ENCODE measurements at regions not wholly inside any gene's neighbourhood (a gene's known extent, or its start where the extent isn't known, plus 50 kb on each side); places are given as distances from the start of the nearest gene placed in this dataset.
"Not testable (repeated sequence)": the region's sequence is repeated elsewhere in the genome, so short reads cannot be mapped to it uniquely, and the experiment has no call there.

DNA sequence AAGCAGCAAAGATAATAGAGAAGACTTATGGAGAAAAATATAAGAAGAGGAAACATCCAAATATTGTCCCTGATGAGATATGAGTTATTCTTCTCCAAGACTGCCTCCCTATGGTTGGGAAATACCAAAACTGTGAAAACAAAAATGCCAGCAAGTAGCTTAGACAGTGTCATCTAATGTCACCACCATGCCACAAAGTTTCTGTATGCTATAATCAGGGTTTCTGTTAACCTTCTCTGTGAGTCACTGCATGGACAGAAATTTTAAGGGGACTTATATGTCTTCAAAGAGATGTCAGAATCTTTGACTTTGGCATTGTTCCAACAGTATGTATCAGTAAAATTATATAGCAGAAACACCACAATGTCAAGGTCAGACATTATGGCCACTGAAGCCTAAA is 222.6 kb downstream of the KDM5D start:
- no peak for DNase-seq

DNA sequence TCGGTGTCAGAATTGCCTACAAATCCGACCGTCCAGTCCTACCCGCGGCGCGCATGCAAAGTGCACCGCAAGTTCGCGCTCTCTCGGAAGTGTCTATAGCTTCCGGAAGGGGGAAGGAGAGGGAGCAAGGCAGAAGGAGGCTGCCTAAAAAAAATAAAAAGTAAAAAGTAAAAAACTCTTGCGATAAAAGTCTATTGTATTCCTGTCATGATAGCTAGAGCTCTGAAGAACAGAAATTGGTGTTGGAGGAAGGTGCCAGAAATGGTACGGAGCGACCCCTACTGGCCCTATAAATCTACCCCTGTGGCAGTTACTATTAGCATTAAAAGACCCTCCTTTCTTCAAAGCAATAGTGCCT is 241.5 kb downstream of the KDM5D start:
- DNase-seq, result peak; percentile 31

DNA sequence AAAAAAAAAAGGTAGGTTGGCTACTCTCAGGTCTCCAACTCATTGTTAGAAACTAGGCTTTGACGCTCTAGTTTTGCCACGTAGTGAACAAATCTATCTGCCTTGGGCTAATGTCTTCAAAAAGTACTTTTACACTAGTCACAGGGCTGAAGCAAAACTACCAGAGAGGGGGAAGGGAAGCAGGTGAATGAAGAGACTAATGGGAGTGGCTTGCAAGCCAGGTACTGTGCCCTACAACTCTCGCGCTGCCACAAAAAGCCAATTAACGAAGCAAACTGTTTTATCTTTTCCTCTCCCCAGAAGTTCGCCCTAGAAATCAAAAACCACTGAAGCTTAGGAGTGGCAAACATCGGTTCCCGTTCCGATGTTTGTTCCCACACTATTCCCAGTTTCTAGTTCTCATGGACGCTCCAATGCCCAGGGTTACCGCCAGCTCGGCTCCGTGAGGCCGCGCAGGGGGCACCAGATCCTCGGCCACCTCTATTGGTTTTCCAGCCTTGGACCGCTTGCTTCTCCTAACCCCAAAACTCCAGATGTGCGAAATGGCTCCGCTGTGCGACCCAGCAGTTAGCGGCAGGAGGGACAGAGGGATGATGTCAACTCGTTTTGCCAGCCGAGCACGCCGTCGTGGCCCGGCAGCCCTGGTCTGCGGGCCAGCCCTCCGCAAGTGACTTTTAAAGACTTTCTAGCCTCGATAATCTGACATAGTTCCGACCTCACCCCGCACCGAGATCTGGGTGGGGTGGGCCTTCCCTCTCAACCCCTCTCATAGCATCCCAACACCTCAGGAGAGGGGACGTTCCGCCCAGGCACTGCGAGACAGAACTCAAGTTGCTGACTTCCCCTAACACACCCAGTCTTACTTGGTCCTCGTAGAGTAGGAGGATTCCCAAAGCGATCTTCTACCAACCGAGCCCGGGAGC is 242.1 kb downstream of the KDM5D start:
- DNase-seq, result peak; percentile 9

DNA sequence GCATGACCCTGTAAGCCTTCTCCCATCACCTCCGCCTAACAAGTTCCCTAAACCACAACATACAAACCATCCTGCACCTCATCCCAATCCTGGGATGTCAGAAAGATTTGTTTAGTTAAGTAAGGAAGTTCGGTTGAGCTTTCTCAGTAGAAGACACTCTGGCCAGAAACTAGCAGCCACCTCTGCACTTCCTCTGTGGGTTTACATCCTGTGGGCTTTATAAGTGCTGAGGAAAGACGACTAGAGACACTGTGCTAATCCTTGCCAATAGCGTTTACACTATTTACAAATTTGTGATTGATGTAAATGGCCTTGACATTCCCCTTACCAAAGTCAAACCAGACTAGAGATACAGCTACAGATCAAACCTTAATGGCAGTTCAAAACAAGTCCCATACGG is 246.0 kb downstream of the KDM5D start:
- DNase-seq, result no peak

DNA sequence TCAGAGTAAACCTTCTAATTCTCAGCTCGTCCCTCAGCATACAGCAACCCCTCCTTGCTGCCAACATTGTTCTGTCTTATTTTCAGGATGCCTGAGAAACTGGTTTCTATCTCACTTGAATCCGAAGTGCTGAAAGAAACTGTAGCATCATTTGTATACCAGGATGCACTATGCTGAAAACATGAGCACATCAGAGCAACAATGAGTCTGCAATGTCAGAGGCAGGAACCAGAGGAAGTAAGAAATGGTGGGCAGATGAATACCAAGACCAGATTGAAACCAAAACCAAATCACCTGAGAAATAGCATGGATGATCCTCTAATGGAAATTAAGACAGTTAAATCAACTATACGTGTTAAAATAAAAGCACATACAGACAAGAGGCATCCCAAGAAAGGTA is 257.0 kb downstream of the KDM5D start:
- DNase-seq, result no peak

DNA sequence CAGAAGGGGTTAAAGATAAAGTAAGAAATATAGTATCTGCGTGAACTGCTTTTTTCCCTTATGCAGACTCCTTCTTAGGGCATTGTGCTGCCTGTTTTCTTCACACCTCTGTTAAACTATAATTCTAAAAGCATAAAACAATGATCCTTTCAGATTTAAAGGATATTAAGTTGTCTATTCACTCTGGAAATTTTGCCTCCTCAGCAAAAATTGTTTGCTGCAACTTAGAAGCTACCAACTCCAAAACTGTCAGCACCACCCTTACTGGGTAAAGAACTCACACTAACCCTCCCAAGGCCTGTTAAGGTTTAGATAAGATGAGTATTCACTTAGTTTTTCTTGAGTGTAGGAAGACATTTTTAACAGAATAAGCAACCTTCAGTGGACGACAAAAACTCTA is 259.5 kb downstream of the KDM5D start:
- DNase-seq, result no peak

DNA sequence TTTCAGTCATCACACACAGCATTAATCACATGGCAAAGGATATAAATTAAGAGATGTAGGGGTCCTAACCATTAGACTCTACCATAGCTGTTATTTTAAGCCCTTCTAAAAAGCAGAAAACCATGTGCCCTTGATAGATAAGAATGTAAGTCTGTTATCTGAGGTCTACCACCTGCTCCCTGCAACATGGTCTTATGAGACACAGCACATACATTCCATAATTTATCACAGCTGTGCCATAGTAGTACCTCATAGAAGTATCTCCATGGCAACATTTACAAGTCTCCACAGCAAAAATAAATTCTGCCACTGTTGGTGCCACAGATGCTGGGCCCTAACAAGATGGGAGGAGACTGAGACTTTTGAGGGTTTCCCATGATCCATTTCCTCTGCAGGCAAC is 265.4 kb downstream of the KDM5D start:
- DNase-seq, result no peak

DNA sequence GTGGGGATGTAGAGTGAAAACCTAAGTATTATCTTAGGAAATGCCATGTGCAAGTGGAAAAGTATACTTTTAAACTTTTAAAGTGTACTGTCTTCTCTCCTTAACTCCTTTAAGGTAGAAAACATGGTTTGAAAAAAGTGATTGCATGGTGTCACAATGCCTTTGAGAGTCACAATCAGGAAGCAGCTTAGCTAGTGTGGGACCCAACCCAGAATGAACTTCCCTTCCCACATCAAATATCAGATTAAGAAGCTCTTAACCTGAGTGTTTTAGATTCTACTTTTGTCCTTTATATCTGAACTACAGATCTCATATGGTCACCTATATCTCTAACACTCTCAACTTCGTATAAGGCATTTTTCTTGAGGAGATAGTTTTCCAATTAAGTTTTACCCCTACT is 266.6 kb downstream of the KDM5D start:
- no peak for DNase-seq

DNA sequence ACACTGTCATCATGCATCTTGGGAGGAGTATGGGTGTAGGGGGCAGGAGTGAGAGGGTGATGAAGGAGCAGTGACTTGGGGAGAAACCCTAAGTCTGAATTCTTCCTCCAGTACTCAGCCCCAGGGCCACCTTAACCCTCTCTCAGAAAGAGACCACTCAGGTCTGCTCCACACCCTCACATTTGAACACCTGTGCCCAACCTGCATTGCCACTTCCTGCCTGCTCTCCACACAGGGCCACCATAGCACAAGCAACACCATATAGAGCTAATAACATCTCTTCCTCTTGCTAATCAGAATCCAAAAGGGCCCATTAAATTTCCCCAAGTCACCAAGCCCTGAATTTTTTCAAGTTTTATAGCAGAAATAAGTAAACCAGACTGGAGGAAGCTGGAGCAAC is 278.7 kb downstream of the KDM5D start:
- DNase-seq, result no peak

DNA sequence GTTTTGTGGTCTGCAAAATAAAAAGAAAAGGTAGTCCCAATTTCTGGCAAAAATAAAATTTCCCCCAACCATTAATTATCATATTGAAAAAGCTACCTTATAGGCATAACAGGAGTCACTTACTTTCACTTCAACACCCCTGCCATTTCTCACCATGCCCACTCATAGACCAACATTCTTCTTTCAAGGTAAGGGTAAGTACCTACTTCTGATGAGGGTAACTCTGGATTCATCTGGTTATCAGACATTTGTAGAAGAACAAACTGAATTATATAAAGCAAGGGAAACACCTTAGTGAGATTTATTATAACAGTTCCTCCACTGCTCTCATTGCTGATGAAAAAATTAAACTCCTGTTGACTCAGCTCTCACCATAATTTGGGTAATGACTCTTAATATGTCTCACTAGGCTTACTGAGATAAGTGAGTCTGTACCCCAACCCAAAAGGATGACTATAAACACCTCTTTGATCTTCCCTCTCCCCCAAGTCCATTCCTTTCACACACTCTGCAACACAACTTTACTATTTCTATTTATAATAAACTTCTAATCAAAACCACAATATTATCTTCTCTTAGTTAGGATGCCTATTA is 287.6 kb downstream of the KDM5D start:
- no peak for DNase-seq

DNA sequence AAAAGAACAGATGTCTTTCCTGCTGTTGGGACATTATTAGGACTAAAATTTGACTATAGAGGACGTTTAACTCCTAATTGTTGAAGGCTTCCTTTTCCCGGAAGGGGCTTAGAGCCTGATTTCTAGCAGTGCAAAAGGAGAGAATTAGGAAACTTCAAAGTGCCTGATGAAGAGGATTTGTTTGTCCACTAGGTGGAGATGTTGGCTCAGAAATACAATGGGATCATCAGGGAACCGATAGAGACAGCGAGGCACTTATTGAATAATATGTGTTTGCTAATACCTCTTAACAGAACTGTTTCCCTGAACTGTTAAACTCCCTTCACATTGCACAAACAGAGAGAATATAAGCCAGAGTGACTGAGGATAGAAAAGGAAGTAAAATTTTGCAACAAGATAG is 311.5 kb downstream of the KDM5D start:
- no peak for DNase-seq

DNA sequence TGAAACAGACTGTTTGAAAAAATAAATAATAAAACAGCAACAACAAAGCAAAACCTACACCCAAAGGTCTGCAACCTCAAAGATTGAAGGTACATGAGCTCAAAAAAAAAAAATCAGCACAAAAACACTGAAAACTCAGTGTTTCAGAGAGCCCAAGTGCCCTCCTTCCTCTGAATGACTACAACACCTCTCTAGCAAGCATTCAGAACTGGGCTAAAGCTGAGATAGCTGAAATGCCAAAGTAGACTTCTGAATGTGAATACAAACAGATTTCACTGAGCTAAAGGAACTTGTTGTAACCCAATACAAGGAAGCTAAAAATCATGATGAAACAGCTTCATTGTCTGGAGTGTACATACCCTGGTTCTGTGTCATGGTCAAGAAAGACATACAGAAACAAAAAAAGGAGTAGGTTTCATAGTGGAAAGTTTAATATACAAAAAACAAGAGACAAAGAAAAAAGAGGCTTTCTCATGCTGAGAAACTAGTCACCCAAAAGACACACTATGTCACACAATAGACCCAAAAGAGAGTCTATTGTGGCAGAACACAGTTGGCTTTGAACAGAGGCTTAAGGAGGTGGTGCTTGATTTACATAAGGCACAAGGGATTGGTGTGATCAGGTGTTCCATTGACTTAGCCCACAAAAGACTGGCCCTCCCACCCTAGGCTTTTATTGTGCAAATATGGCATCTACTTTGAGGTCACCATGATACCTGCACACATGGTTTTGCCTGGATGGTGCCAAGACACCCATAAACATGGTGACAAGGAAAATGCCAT is 316.6 kb downstream of the KDM5D start:
- DNase-seq, result no peak

DNA sequence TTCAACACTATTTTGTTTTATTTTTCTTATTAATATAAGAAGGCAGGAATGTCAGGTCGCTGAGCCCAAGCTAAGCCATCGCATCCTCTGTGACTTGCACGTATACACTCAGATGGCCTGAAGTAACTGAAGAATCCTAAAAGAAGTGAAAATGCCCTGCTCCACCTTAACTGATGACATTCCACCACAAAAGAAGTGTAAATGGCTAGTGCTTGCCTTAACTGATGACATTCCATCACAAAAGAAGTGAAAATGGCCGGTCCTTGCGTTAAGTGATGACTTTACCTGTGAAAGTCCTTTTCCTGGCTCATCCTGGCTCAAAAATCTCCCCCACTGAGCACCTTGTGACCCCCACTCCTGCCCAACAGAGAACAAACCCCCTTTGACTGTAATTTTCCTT is 317.3 kb downstream of the KDM5D start:
- DNase-seq, result not testable (repeated sequence)

DNA sequence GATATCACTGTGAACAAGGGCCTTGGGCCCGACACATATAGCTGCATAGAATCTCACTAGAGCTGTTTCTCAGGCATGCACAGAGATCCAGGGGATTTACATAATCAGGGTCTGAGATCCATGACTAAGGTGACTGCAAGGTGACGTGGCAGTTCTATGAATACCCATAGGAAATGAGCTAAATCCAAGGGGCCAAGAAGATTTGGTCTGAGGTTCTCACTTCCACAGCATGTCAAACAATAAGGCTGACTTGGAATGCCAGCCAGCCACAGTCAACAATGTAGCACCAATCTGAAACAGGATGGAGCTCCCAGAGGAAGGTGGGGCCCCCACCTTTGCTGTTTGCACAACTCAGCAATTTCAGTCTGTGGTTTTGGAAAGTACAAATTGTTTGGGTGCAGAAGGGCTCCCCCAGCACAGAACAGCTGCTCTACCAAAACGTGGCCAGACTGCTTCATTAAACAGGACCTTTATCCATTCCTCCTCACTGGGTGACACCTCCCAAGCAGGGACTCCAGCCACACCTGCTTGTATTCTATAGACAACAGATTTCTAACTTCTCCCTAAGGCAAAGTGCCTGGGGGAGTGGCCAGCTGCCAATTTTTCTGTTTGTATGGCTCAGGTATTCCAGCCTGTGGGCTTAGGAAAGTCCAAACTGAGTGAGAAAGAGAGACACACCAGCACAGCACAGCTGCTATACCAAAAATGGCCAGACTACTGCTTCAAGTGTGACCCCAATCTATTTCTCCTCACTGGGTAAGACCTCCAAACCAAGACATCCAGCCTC is 333.4 kb downstream of the KDM5D start:
- DNase-seq, result no peak

DNA sequence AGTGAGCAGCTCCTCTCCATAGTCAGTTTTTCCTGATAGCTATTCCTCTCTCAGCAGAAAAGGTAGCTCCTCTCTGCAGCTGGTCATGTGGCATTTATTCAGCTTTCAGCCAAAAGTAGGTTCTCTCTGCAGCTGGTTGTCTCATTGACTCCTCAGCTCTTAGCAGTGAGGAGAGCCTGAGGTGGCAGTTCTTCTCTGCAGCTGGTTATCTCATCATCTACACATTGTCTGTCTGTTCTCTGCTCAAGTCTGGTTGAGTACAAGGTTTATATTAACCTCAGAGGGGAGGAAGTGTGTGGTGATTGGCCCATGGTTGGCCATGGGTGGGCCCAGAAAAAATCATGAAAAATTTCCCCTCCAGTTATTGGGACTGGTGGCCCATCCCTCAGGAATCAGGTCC is 338.3 kb downstream of the KDM5D start:
- DNase-seq, result no peak

DNA sequence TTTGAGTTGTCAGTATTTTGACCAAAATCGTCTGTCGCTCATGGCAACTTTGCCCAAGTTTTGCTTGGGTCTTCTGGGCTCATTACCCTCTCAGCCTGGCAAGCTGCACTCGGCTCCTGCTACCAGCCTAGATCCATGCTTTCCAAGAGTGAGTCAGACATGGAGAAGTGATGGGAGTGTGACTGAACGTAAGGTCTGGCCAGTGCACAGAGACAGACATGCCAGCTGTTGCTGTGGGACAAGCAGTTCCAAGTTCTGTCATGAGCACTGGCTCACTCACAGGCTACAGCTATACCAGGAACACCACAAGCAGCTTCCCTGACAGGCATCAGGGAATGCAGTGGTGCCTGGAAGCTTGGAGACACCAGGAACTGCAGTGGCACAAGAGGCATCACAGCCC is 338.9 kb downstream of the KDM5D start:
- no peak for DNase-seq

DNA sequence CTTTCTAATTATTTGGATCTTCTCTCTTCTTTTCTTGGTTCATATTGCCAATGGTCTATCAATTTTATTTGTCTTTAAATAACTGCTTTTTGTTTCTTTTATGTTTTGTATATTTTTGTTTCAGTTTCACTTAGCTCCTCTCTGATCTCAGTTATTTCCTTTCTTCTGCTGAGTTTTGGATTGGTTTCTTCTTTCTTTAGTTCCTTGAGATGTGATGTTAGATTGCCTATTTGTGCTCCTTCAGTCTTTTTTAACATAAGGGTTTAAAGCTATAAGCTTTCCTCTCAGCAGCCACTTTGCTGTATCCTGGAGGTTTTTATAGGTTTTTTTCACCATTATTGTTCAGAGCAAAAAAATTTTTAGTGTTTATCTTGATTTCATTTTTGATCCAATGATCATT is 351.6 kb downstream of the KDM5D start:
- DNase-seq, result no peak

DNA sequence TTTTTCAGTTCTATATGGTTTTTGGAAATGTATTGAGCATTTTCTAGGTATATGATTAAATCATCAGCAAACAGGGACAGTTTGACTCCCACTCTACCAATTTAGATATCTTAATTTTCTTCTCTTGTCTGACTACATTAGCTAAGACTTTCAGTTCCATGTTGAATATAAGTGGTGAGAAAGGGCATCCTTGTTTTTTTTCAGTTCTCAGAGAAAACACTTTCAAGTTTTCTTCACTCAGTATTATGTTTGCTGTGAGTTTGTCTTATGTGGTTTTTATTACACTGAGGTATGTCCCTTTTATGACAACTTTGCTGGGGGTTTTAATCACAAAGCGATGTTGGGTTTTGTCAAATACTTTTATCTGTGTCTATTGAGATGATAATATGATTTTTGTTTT is 352.6 kb downstream of the KDM5D start:
- DNase-seq, result no peak

DNA sequence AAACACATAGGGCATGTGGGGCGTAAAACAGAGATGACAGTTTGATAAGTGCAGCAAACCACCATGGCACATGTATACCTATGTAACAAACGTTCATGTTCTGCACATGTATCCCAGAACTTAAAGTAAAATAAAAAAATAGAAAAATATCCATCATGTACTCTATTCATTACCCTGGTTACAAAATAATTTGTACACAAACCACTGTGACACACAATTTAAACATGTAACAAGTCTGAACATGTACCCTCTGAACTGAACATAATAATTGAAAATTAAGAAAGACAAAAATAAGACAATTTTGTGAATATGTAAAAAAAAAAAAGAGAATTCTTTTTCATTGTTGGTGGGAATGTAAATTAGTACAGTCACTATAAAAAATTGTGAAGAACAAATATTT is 379.2 kb downstream of the KDM5D start:
- no peak for DNase-seq

DNA sequence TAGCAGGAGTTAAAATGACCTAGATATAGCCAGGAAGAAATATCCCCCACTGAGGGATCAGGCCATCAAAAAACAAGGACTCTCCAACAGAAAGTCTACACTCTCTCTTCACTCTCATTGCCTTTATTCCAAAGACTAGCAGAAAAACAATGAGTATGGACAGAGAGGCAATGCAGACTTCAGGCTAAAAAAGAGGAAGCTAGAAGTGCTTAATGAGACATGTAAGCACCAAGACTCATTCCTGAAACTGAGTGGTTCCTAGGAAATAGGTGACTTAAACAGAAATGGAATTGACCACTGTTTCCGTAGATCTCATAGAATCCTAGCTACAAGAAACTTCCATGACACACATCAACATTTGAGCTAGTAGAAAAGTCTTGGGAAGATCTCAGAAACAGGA is 387.3 kb downstream of the KDM5D start:
- DNase-seq, result no peak

DNA sequence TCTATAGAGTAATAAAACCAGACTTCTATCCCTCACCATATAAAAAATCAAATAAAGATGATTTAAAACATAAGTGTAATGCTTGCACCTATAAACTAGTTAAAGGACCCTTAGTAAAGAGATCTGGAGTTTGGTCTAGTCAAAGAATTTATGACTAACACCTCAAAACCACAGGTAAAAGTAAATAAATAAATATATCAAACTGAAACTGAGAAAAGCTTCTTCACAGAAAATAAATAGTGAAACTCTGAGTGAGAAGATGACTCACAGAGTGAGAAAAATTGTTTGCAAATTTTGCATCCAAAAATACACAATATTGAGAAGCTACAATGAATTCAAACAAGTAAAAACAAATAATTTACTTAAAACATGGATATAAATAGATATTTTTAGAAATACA is 387.8 kb downstream of the KDM5D start:
- DNase-seq, result no peak

DNA sequence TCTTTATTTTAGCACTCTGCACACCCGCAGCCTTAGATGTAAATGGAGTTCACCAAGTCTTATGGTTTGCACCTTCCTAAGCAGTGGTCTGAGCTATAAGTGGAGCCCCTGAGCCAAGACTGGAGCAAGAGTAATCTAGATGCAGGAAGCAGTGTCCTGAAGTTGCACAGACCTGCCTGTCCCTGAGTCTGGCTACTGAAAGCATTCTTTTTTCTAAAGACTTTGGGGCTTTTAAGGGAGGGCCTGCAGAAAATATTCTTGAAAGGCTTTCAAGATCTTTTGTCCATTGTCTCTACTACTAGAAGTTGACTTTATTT is 389.7 kb downstream of the KDM5D start:
- DNase-seq, result no peak
